Body of pancreas (tissue), 4 donors: ENCODE measurements at regions not wholly inside any gene's neighbourhood (a gene's known extent, or its start where the extent isn't known, plus 50 kb on each side); places are given as distances from the start of the nearest gene placed in this dataset.

Experiments used
- ATAC-seq: fragments of 150-250 bp; one replicate; pipeline ENCODE4 v1.9.1; 2016
- DNase-seq, 4 donors: peaks; one replicate each; pipeline ENCODE4 v3.0.0-alpha.2; 2019
- H3K27ac ChIP-seq, 4 donors: fragments of 200-600 bp; sonication (generic); 1 replicate in 3 of 4; 2 replicates in 1 of 4; pipeline versions ENCODE4 v1.5.1 to v1.6.1; 2016 to 2019; ENCODE audit warnings: mild to moderate bottlenecking in 1 of 4, mixed read lengths in 1 of 4, moderate library complexity in 1 of 4
- H3K27me3 ChIP-seq, 2 donors: fragments of 200-600 bp; sonication (generic); one replicate each; pipeline ENCODE4 v1.6.0; 2016; ENCODE audit warnings: mild to moderate bottlenecking in 1 of 2
- H3K36me3 ChIP-seq, 2 donors: fragments of 200-600 bp; sonication (generic); replicated peaks in 1 of 2; 2 replicates each; pipeline ENCODE4 v1.5.1; 2016; ENCODE audit warnings: low read depth in 2 of 2; ENCODE audit not compliant: insufficient read depth in 1 of 2
- H3K4me1 ChIP-seq: fragments of 200-600 bp; sonication (generic); one replicate; pipeline ENCODE4 v1.6.0; 2016
- H3K4me3 ChIP-seq, 2 donors: fragments of 200-600 bp; sonication (generic); 1 replicate in 1 of 2; 2 replicates in 1 of 2; pipeline ENCODE4 v1.5.1; 2016 to 2019
- H3K9me3 ChIP-seq, 3 donors: fragments of 200-600 bp; sonication (generic); 1 replicate in 2 of 3; 2 replicates in 1 of 3; pipeline ENCODE4 v1.5.1; 2016
- CTCF ChIP-seq, 7 experiments: fragments of 450-650 bp in 4 of 7; fragments of 200-600 bp in 3 of 7; sonication (generic) in 3 of 7; IDR thresholded peaks; one replicate each; pipeline ENCODE4 v1.5.1; 2016 to 2019; ENCODE audit warnings: antibody characterized with exemption in 7 of 7
- POLR2A ChIP-seq, 3 donors: fragments of 450-650 bp; IDR thresholded peaks; one replicate each; pipeline ENCODE4 v1.6.1; 2016; ENCODE audit warnings: antibody characterized with exemption in 3 of 3, mild to moderate bottlenecking in 2 of 3
- WGBS, 2 donors: methylation state at CpG; one replicate each; pipeline ENCODE4 v1.1.5; 2017; 5-methylcytosine and 5-hydroxymethylcytosine counted together
- intact Hi-C: fragments of 100-400 bp; cut with DNase I; formaldehyde crosslinking; loops from one replicate; pipeline ENCODE4 v1.15.1; 2023

- no peak overlapping the region for H3K4me3 ChIP-seq
- ATAC-seq (no peak), DNase-seq (no peak)
- intact Hi-C loops = no loop called here
- no peaks in the 10 kb centered on the region for H3K4me1 ChIP-seq
- TF ChIP-seq POLR2A (IDR thresholded peaks at IDR 0.05) = no peak
- TF ChIP-seq CTCF (IDR thresholded peaks at IDR 0.05) = no peak
- H3K27me3 ChIP-seq = no peaks in the 10 kb centered on the region
- no peaks in the 10 kb centered on the region for H3K9me3 ChIP-seq
- no peak overlapping the region for H3K27ac ChIP-seq
- no peaks in the 10 kb centered on the region for H3K36me3 ChIP-seq
These were observed 816.0 kb upstream of the GYPC start for GRCh38 chr2:125839945-125840344.

GRCh38 chr2:125842041-125842440 is 813.9 kb upstream of the GYPC start:
- Histone ChIP-seq H3K4me3 (no peak overlapping the region), H3K4me1 (no peaks in the 10 kb centered on the region), H3K27me3 (no peaks in the 10 kb centered on the region), H3K9me3 (no peaks in the 10 kb centered on the region), H3K36me3 (no peaks in the 10 kb centered on the region), H3K27ac (no peak overlapping the region)
- WGBS, 2 donors = 29 to 30% methylated on average over 1 of the region's 1 CpG
- TF ChIP-seq CTCF (IDR thresholded peaks at IDR 0.05) = no peak
- TF ChIP-seq POLR2A (IDR thresholded peaks at IDR 0.05) = no peak
- DNase-seq = no peak
- ATAC-seq = no peak
- intact Hi-C loops = no loop called here

GRCh38 chr2:125850541-125850940 is 805.4 kb upstream of the GYPC start:
- no peak for ATAC-seq
- H3K4me3 ChIP-seq = no peak overlapping the region

GRCh38 chr2:125852364-125852763 is 803.6 kb upstream of the GYPC start:
- H3K4me1 ChIP-seq = no peaks in the 10 kb centered on the region
- no peak for TF ChIP-seq POLR2A (IDR thresholded peaks at IDR 0.05)
- no peak for TF ChIP-seq CTCF (IDR thresholded peaks at IDR 0.05)
- H3K9me3 ChIP-seq = no peaks in the 10 kb centered on the region
- H3K4me3 ChIP-seq = no peak overlapping the region
- WGBS, 2 donors = 57 to 67% methylated on average over 1 of the region's 1 CpG
- ATAC-seq (no peak), DNase-seq (no peak)
- no peaks in the 10 kb centered on the region for H3K27me3 ChIP-seq
- H3K27ac ChIP-seq = no peak overlapping the region
- intact Hi-C loops = no loop called here
- H3K36me3 ChIP-seq = no peaks in the 10 kb centered on the region

More at GRCh38 chr2:125850541-125850940, 805.4 kb upstream of the GYPC start:
- TF ChIP-seq POLR2A (IDR thresholded peaks at IDR 0.05) (no peak), CTCF (IDR thresholded peaks at IDR 0.05) (no peak)
- Histone ChIP-seq H3K27me3 (no peaks in the 10 kb centered on the region), H3K9me3 (no peaks in the 10 kb centered on the region), H3K36me3 (no peaks in the 10 kb centered on the region), H3K4me1 (no peaks in the 10 kb centered on the region), H3K27ac (no peak overlapping the region)
- no peak for DNase-seq
- intact Hi-C loops = no loop called here

- TF ChIP-seq CTCF (IDR thresholded peaks at IDR 0.05) = no peak
- no peak for TF ChIP-seq POLR2A (IDR thresholded peaks at IDR 0.05)
- Histone ChIP-seq H3K36me3 (no peaks in the 10 kb centered on the region), H3K4me1 (no peaks in the 10 kb centered on the region), H3K9me3 (no peaks in the 10 kb centered on the region), H3K27me3 (no peaks in the 10 kb centered on the region), H3K4me3 (no peak overlapping the region), H3K27ac (no peak overlapping the region)
- intact Hi-C loops = no loop called here
- DNase-seq (no peak), ATAC-seq (no peak)
- 81 to 90% methylated on average over 4 of the region's 4 CpGs for WGBS, 2 donors
These were observed 802.3 kb upstream of the GYPC start for GRCh38 chr2:125853626-125854025.
